HG03520 (cell line): ENCODE measurements at regions not wholly inside any gene's neighbourhood (a gene's known extent, or its start where the extent isn't known, plus 50 kb on each side); places are given as distances from the start of the nearest gene placed in this dataset.

Experiments
- ATAC-seq: cut with Tn5 transposase; IDR thresholded peaks from one replicate; pipeline ENCODE4 v1.9.1; 2021; ENCODE audit warnings: mild to moderate bottlenecking, moderate library complexity; ENCODE audit not compliant: unreplicated experiment

GRCh38 chr12:77724367-77724957, 106.2 kb upstream of the NAV3 start:
- ATAC-seq = no peak

GRCh38 chr12:77723308-77723707, 107.4 kb upstream of the NAV3 start:
- no peak for ATAC-seq

- ATAC-seq = no peak
Observed at GRCh38 chr12:77722536-77722935, 108.2 kb upstream of the NAV3 start.

- ATAC-seq = no peak
Observed at GRCh38 chr12:77720258-77720657, 110.4 kb upstream of the NAV3 start.

GRCh38 chr12:77710209-77710608, 120.5 kb upstream of the NAV3 start:
- ATAC-seq = no peak

GRCh38 chr12:77697126-77697525, 133.6 kb upstream of the NAV3 start:
- ATAC-seq = no peak

- ATAC-seq = no peak
Observed at GRCh38 chr12:77696183-77696582, 134.5 kb upstream of the NAV3 start.

- ATAC-seq = no peak
Observed at GRCh38 chr12:77689510-77690086, 141.1 kb upstream of the NAV3 start.

- no peak for ATAC-seq
Observed at GRCh38 chr12:77687321-77687720, 143.4 kb upstream of the NAV3 start.

GRCh38 chr12:77686760-77687159, 143.9 kb upstream of the NAV3 start:
- no peak for ATAC-seq

- ATAC-seq = no peak
Observed at GRCh38 chr12:77685901-77686300, 144.8 kb upstream of the NAV3 start.

GRCh38 chr12:77685112-77685511, 145.6 kb upstream of the NAV3 start:
- peak; percentile 67 for ATAC-seq

- ATAC-seq = no peak
Observed at GRCh38 chr12:77682488-77682887, 148.2 kb upstream of the NAV3 start.

GRCh38 chr12:77681726-77682125, 149.0 kb upstream of the NAV3 start:
- no peak for ATAC-seq

GRCh38 chr12:77679686-77680085, 151.0 kb upstream of the NAV3 start:
- no peak for ATAC-seq

- no peak for ATAC-seq
Observed at GRCh38 chr12:77678621-77679020, 152.1 kb upstream of the NAV3 start.

GRCh38 chr12:77667101-77667500, 163.6 kb upstream of the NAV3 start:
- no peak for ATAC-seq

GRCh38 chr12:77648716-77649115, 182.0 kb upstream of the NAV3 start:
- no peak for ATAC-seq

- peak; percentile 85 for ATAC-seq
Observed at GRCh38 chr12:77645966-77646598, 184.6 kb upstream of the NAV3 start.

- no peak for ATAC-seq
Observed at GRCh38 chr12:77644915-77645605, 185.6 kb upstream of the NAV3 start.

GRCh38 chr12:77642246-77642645, 188.4 kb upstream of the NAV3 start:
- no peak for ATAC-seq

GRCh38 chr12:77640356-77640755, 190.3 kb upstream of the NAV3 start:
- no peak for ATAC-seq
